ENCODE measurements at regions not wholly inside any gene's neighbourhood (a gene's known extent, or its start where the extent isn't known, plus 50 kb on each side); places are given as distances from the start of the nearest gene placed in this dataset.

DNA sequence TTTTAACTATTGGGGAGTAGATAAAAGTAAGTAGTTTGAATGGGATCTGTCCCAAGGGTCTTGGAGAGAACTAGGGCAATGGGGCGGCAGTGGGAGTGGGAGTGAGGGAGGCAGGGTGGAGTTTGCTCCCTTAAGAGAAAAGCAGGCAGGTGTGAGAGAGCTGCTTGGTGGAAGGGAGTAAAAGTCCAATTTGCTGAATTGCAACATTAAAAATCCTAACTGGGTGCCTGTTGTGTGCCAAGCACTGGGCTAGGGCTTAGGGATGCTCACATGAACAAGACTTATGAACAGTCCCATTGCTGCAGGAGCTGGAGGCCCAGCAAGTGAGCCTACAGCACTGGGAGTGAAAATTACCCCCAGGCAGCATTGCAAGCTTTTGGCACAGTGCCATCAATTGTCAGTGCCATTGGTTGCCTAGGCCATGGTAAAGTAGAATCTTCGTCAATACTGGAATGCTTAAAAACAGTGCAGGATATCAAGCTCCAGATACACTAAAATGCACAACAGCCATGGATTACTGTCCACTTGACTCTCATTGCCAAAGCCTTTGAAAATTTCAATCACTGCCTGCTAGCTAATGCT, 277.7 kb upstream of the JARID2 start:
- DNase-seq, result no peak

DNA sequence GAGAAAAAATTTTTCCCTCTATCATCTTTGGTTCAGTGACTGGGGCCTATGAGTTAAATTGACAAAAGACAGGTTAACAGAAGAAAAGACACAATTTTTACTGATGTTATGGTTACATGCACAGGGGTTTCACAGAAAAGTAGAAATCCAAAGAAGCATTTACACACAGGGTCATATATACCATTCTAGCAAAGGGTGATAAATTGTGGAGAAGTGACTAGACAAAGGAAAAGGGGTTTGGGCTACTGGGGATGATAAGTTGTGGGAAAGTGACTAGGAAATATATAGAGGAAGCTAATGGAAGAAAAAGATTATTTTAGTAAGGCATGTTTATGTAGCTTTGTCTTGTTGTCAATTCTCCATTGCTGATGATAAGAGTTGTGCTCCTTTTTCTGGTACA, 276.7 kb upstream of the JARID2 start:
- no peak for DNase-seq

DNA sequence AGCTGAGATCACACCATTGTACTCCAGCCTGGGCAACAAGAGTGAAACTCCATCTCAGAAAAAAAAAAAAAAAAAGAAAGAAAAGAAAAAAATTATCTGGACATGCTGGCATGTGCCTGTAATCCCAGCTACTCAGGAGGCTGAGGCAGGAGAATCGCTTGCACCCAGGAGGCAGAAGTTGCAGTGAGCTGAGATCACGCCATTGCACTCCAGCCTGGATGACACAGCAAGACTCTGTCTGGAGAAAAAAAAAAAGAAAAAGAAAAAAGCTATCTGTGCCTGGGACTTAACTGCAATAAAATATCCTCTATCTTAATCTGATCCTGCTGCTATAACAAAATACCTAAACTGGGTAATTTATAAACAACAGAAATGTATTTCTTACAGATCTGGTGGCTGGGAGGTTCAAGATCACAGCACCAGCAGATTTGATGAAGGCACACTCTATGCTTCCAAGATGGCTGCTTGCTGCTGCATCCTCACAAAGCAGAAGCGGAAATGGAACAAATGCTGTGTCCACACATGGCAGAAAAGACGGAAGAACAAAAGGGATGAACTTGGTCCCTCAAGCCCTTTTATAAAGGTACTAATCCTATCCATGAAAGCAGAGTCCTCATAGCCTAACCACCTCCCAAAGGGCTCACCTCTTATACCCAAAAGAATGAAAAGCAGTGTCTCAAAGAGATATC, 273.3 kb upstream of the JARID2 start:
- no peak for DNase-seq

DNA sequence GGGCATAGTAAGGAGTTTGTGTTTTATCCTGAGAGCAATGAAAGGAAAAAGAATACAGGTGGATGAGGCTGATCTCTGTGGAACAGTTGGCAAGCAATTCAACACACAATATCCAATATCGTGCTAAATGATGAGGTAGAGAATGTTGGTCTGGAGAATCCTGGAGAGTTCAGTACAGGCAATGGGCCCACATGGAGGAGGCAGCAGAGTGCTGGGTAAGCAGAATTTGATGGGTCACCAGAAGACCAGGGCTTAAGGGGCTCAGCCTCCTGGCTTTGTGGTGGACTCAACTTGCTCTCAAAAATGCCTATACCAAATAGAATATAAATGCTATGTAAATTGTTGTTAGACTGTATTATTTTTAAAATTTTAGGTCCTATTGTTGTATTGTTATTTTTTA, 271.5 kb upstream of the JARID2 start:
- no peak for DNase-seq

DNA sequence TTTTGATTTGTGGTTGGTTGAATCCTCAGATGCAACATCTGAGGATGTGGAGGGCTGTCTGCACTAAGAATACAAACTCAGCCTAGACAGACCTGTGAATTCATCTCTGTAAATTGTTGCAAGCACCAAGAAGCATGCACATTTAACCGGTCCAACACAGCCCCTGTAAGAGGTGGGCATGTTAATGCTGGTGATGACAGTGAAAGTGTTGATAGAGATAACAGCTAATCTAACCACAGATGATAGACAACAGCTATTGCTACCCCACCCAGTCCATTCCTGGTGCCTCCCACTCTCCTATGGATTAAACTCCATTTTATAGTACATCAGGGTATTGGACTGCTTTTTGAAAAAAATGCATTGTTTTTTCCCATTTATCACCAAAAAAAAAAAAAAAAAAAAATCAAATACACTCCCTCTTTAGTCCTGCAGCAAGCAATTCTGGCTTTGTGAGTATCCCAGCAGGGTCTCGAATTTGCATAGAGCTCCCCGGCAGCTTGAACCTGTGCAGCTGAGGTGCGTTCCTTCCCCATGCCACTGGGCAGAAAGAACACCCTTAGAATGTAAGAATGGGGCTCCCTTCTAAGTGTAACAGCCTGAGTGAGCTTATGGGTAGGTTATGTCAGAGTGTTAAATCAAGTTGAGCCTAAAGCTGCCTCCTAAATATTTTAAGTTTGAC, 270.9 kb upstream of the JARID2 start:
- no peak for DNase-seq

DNA sequence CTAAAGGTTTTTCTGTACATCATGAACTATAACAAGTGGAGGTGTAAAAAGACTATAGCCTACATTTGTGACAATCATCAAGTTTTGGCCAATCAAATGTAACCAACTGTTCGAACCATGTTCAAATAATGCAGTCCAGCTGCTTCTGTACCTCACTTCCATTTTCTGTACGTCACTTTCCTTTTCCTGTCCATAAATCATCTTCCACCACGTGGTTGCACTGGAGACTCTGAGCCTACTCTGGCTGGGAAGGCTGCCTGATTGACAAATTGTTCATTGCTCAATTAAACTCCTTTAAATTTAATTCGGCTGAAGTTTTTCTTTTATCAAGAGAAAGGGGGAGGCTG, 270.4 kb upstream of the JARID2 start:
- no peak for DNase-seq

DNA sequence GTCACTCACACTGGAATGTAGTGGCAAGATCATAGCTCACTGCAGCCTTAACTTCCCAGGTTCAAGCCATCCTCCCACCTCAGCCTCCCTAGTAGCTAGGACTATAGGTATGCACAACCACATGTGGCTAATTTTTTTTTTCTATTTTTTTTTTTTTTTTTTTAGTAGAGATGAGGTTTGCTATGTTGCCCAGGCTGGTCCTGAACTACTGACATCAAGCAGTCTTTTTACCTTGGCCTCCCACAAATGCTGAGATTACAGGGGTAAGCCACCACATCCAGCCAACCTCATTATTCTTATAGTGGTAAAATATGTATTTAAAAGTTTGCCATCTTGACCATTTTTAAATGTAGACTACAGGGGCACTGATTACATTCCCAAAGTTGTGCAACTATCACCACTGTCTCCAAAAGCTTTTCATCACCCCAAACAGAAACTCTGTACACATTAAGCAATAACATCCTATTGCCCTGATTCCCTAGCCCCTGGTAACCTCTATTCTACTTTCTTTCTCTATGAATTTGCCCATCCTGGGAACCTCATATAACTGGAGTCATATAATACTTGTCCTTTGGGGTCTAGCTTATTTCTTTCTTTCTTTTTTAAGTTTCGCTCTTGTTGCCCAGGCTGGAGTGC, 268.0 kb upstream of the JARID2 start:
- no peak for DNase-seq

DNA sequence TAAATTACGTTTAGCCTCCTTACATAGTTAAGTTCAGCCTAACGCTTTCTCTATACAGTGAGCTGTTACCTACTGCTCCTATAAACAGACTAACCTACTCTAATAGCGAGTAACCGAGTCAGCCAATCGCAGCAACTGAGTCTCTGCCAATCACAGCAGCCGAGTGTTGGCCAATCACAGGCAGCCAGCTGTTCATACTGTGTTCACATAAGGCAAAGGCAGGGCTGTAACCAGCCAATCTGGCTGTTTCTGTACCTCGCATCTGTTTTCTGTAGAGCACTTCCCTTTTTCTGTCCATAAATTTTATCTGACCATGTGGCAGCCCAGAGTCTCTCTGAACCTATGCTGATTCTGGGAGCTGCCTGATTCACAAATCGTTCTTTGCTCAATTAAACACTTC, 263.9 kb upstream of the JARID2 start:
- no peak for DNase-seq

DNA sequence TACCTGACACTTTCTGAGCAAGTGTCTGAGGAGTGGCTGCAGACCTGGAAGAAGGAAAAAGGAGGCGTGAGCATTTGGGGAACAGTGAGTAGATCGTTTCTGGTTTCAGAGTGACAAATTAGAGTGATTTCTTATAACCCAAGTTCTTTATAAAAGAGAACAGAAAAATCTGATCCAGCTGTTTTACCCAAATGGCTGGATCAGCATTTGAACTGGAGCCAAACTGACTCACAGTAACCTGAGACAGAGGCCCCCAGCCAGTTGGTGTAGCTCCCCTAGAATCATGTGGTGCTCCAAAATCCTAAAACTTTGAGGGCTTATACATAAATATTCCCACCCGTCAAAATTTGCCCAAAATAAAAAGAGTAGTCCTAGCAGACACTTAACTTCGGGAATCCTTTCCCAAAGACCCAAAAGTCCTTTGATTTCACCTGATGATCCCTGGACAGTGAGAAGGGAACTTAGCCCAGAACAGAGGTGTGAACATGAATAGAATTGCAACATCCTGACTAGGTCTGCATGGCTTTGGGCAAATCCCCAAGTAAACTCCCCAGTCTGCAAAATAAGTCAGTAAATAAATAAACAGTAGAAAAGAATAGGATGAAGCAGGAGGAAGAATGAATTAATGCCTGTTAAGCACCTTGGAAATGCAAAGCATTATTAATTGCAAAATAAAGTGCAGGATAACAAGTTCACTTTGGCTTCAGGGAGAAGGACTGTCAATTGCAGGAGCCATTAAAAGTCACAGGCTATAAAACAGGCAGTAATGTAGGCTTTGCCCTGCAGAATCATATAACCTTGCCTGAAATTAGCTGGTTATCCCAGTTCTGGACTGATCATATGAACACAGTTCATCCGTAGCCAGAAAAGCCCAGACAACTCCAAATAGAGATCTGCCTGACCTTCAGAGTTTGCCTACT, 262.0 kb upstream of the JARID2 start:
- DNase-seq, result no peak

DNA sequence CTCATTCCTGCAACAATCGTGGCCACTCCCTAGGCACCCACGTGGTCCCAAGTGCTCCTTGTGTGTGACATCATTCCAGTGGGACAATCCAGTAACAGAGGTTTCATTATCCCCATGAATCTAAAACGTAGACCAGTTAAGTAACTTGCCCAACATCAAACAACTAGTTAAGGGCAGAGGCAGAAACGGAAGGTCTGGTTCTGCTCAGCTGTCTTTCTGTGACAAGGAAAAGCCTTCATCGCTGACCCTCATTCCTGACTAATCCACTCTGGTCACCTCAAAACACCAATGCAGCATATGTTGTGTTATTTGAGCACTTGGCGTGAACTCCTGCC, 261.4 kb upstream of the JARID2 start:
- DNase-seq, result no peak

DNA sequence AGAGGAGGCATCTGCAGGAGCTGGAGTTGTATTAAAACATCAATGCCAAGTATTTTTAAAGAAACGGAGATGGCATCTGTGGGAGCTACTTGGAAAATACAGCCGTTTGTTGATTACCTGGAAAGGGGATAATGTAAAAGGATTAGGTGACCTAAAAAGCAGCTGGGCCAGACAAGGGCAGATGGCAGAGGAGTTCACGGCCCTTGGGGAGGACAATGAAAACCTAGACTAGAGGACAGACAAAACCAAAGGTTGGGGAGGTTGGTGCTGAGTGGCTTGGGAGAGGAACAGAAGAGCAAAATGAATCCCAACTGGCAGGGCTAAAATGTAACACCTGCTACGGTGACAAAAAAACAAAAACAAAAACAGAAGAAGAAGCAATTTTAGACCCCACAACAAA, 260.5 kb upstream of the JARID2 start:
- no peak for DNase-seq

DNA sequence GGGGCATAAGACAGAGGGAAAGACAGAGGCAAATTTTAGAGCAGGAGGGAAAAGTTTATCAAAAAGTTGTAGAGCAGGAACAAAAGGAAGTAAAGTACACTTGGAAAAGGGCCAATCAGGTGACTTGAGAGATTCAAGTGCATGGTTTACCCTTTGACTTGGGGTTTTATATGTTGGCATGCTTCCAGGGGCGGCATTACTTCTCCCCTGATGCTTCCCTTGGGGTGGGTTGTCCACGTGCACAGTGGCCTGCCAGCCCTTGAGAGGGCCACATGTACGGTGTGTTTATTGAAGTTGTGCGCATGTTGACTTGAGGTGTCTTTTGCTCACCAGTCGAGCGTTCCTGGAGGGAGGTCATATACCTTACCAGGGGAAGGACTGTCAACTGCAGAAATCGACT, 259.5 kb upstream of the JARID2 start:
- no peak for DNase-seq

DNA sequence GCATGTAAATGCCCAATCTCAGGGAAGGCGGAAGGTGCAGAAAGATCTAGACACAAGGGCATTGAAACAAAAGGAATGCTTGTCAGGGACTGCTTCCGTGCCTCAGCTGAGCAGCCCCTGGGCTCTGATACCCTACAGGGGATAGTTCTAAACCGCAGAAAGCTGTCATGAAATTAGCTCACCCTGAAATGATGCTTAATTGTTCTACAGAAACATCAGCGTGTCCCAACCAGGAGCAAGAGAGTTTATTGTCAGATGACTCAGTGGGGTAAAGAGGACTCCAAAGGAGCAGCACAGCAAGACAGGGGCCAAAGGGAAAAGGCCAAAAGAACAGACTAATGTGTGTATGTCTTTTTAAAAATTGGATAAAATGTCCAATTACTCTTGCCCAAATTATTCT, 258.4 kb upstream of the JARID2 start:
- no peak for DNase-seq

DNA sequence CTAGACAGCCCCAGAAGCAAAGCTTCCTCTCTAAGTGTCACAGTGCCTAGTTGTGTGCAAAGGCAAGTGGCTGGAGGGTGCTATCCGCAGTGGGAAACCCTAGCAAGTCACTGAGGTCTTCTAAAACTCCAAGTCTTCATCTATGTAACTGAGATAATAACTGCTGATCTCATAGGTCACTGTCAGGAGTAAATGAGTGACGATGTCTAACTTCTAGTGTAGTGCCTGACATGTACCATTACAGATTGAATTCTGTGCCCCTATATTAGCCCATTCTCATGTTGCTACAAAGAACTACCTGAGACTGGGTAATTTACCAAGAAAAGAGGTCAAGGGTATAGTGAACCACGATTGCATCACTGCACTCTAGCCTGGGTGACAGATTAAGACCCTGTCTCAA, 253.5 kb upstream of the JARID2 start:
- no peak for DNase-seq

DNA sequence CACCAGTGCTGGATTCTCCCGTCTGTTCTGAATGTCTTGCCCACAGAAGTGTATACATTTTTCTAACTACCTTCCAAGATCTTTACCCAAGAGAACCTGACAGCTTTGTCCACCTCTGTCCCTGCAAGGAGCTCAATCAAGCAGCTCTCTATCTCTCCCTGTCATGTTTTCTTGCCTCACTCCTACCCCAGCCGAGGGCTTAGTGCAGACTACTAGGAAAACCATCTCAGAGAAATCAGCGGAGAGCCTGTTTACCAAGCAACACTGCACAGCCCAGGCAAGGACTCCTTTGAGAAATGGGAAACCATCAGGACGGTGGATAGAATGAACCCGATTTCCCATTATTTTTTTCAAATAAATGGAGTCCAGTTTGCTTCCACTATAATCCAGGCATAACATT, 250.7 kb upstream of the JARID2 start:
- DNase-seq, result no peak

DNA sequence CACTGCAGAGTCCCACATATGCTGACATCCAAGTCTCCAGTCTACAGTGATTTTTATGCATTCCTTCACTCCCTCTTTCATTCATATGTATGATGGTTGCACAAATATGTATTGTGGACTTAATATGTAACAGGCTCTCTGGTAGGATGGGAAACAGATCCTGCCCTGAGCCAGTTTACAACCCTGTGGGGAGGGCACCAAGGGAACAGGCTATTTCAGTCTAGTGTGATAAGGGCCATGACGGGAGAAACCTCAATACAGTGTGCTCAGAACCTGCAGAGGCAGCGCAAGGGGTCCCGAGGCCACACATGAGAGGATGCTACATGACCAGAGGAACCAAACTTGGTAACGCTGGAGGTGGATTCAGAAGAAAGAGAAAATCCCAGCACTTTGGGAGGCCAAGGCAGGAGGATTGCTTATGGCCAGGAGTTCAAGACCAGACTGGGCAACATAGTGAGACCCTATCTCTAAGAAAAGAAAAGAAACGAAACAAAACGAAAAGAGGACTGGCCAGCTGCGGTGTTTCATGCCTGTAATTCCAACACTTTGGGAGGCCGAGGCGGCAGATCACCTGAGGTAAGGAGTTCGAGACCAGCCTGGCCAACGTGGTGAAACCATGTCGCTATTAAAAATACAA, 249.8 kb upstream of the JARID2 start:
- DNase-seq, result no peak

DNA sequence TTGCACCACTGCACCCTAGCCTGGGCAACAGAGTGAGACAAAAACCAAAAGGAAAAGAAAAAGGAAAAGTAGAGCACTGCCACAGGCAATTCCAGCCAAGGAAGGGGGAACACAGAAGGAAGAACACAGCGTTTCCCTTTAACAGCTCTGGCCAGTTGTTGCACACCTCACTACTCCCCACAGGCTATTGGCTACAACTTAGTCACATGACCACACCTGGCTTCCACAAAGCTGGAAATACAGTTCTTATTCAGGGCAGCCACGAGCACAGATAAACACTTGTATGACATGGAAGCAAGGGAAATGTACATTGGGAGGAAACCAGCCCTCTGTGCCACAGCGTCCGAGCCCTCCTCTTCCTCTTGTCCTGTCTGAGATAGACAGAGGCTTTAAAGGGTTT, 249.0 kb upstream of the JARID2 start:
- no peak for DNase-seq

DNA sequence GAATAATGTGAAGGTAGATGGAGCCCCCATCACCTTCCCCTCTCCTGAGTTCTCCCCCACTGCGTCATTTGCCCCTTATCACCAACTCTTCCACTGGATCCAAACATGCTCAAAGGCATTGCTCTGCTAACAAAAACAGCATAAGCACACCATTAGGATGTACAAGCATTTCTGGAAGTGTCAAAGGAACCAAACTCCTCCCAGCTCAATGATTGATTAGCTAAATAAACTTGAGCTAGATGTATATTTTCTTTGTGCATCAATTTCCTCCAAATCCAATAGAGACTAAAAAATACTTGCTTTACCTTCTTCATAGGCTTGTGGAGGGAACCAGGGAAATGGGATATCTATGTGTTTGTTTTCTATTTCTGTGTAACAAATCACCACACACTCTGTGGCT, 248.4 kb upstream of the JARID2 start:
- DNase-seq, result no peak

DNA sequence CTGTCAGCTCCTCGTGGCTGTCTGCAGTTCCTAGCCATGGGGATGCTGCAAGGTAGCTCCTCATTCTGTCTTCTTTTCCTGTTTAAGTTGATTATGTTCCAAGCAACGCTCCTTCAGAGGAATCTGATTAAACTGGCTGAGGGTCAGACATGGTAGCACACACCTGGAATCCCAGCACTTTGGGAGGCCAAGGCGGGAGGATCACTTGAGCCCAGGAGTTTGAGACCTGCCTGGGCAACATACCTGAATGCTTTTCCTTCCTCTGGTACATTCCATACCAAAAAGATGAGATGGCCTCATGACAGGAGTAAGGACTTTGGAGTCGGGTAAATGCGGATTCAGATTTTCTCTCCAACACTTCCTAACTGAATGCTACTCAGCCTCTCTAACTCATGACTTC, 246.8 kb upstream of the JARID2 start:
- no peak for DNase-seq

DNA sequence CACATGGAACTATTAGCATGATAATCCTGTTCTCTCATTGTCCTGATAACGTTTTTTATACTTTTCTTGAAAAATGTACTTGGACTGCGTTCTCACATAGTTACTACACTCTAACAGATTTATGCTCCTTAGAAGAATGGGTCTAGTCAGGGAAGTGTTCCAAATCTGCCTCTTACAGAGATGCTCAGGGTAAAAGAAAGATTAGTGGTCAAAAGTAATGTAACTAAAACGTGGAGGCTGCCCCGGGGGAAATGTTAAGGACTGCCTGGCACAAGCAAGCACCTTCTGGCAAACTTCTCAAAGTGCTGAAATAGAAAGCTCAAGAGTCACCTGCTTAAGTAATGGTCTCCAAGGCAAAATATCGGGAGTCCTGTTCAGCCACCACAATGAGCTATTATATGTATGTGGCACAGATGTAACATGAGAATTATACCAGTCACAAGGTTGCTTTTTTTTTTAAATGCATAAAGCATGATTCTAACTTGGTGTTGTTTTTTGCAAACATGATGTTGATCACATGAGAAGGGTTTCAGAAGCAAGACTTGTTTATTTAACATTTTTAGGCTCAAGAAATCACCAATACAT, 244.5 kb upstream of the JARID2 start:
- DNase-seq, result no peak

DNA sequence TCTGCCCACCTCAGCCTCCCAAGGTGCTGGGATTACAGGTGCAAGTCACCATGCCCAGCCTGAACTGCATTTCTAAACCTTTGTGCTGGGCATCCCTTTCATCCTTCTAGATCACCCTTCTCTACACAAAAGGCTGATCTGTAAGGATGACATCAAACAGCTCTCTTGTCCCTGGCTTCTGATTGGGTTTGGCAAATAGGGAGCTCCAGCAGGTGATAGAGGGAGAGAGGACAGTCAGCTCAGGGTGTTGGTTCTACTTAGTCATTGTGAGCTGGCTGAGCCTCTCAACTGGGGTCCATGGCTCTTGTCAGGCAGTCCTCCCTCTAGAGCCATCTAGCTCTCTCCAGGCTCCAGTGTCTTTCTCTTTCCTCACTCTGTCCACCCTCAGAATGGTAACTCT, 237.6 kb upstream of the JARID2 start:
- DNase-seq, result no peak

DNA sequence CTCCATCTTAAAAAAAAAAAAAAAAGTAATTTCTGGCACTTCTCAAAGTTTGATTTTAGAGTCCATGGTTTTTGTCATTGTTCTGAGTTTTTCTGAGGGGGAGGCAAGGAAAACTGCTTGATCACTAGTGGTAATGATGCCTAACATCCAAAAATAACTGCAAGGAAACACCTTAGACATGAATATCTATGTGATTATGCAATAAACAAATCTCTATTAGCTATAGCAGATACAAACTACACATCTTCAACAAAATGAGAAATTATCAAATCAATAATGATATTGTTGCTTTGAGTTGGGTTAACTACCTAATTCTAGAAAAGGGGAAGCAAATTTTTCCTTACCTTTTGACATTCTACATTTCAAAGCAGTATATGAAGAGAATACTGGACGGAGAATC, 230.9 kb upstream of the JARID2 start:
- no peak for DNase-seq

DNA sequence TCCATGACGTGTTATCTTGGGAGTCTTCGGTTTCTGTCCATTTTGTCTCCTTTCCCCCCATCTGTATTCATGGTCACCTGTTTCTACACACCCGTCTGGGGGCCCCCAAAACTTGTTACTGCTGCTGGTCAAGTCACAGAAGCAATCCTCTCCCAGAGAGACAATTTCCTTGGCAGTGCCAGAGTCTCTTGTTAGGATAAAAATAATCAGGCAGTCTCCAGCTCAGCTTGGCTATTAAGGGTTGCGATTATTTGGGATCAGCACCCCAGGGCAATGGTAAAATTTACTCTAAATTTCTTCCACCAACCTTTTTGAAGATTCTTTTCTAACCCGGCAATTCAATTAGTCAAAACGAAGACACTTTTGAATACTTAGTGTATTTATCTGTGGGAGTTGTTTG, 229.1 kb upstream of the JARID2 start:
- no peak for DNase-seq

All from activated CD4-positive, alpha-beta T cell treated with anti-CD3 and anti-CD28 coated beads for 48 hours (primary cell).